Gastroesophageal sphincter (tissue), 3 donors: ENCODE measurements at regions not wholly inside any gene's neighbourhood (a gene's known extent, or its start where the extent isn't known, plus 50 kb on each side); places are given as distances from the start of the nearest gene placed in this dataset.

ENCODE experiments used
- CTCF ChIP-seq, 4 experiments: fragments of 200-600 bp in 2 of 4; fragments of 450-650 bp in 2 of 4; sonication (generic) in 1 of 4; IDR thresholded peaks; one replicate each; pipeline ENCODE4 v1.5.1; 2017 to 2019; ENCODE audit warnings: antibody characterized with exemption in 4 of 4, mild to moderate bottlenecking in 2 of 4, moderate library complexity in 2 of 4
- POLR2AphosphoS5 ChIP-seq: sonication (generic); formaldehyde crosslinking; IDR thresholded peaks from one replicate; pipeline ENCODE4 v1.6.1; 2017; ENCODE audit warnings: antibody characterized with exemption

GRCh38 chr10:14449293-14449815 lies 118.6 kb upstream of the FRMD4A start:
- TF ChIP-seq CTCF (IDR thresholded peaks at IDR 0.05) (no peak), POLR2AphosphoS5 (no peak)
